ENCODE measurements at regions not wholly inside any gene's neighbourhood (a gene's known extent, or its start where the extent isn't known, plus 50 kb on each side); places are given as distances from the start of the nearest gene placed in this dataset.

DNA sequence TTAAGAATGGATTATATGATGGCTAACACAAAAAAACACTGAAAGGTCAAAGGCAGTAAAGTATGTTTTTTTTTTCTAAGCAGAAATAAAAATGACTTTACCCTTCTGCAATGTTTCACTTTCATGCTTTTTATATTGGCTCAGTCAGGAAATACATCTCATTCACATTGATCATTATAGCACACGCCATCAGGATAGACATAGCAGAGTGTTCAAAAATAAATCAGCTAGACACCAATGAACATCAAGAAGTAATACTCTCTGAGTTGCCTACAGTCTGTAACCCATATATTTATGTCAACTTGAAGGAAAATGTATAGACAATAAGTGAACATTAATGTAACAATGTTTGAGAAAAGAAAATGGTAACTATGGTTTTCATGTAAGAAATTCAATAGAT is 535.2 kb upstream of the EPHA7 start:
- TF ChIP-seq, protein P1, sequence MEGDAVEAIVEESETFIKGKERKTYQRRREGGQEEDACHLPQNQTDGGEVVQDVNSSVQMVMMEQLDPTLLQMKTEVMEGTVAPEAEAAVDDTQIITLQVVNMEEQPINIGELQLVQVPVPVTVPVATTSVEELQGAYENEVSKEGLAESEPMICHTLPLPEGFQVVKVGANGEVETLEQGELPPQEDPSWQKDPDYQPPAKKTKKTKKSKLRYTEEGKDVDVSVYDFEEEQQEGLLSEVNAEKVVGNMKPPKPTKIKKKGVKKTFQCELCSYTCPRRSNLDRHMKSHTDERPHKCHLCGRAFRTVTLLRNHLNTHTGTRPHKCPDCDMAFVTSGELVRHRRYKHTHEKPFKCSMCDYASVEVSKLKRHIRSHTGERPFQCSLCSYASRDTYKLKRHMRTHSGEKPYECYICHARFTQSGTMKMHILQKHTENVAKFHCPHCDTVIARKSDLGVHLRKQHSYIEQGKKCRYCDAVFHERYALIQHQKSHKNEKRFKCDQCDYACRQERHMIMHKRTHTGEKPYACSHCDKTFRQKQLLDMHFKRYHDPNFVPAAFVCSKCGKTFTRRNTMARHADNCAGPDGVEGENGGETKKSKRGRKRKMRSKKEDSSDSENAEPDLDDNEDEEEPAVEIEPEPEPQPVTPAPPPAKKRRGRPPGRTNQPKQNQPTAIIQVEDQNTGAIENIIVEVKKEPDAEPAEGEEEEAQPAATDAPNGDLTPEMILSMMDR (IDR thresholded peaks at IDR 0.05), result no peak
- no peak for TF ChIP-seq POLR2AphosphoS5 (IDR thresholded peaks at IDR 0.05; ENCODE audit: insufficient read depth in 1 of 2, low read depth in 1 of 2)
- no peak for TF ChIP-seq POLR2A (IDR thresholded peaks at IDR 0.05)
